Adrenal gland (tissue), 5 donors: ENCODE measurements at regions not wholly inside any gene's neighbourhood (a gene's known extent, or its start where the extent isn't known, plus 50 kb on each side); places are given as distances from the start of the nearest gene placed in this dataset.

ENCODE experiments used
- POLR2A ChIP-seq, 2 donors: fragments of 450-650 bp; IDR thresholded peaks; one replicate each; pipeline ENCODE4 v1.6.1; 2017; ENCODE audit warnings: antibody characterized with exemption in 2 of 2, mild to moderate bottlenecking in 2 of 2, moderate library complexity in 1 of 2
- TF ChIP-seq, protein P1 (sequence below), 6 experiments: fragments of 450-650 bp in 4 of 6; fragments of 200-600 bp in 2 of 6; sonication (generic) in 1 of 6; IDR thresholded peaks; 1 replicate in 5 of 6; 2 replicates in 1 of 6; pipeline versions ENCODE4 v1.5.1 to v1.8.0; 2016 to 2021; ENCODE audit warnings: antibody characterized with exemption in 6 of 6, mild to moderate bottlenecking in 2 of 6, moderate library complexity in 1 of 6
- donor health status: DM: no; HTN: no; CAD: no.

DNA sequence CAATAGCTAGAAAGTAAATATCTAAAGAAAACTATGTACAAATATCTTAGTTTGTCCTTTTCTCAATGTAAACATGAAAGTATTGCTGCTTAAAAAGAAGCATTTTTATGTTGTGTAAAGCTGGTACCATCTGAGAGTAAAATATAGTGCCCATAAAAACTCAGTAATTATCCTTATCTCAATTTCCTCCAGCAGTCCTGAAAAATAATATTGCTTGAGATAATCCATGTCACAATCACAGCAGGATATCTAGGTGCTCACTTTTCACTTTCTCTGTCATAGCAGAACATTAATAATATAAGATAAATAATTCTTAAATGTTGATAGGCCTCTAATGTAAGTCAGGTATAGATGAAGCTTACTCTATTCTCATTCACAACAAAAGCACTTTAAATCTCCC, 285.5 kb downstream of the ZBBX start:
- TF ChIP-seq, protein P1, sequence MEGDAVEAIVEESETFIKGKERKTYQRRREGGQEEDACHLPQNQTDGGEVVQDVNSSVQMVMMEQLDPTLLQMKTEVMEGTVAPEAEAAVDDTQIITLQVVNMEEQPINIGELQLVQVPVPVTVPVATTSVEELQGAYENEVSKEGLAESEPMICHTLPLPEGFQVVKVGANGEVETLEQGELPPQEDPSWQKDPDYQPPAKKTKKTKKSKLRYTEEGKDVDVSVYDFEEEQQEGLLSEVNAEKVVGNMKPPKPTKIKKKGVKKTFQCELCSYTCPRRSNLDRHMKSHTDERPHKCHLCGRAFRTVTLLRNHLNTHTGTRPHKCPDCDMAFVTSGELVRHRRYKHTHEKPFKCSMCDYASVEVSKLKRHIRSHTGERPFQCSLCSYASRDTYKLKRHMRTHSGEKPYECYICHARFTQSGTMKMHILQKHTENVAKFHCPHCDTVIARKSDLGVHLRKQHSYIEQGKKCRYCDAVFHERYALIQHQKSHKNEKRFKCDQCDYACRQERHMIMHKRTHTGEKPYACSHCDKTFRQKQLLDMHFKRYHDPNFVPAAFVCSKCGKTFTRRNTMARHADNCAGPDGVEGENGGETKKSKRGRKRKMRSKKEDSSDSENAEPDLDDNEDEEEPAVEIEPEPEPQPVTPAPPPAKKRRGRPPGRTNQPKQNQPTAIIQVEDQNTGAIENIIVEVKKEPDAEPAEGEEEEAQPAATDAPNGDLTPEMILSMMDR (IDR thresholded peaks at IDR 0.05), result no peak
- no peak for TF ChIP-seq POLR2A (IDR thresholded peaks at IDR 0.05)
